ENCODE measurements at regions not wholly inside any gene's neighbourhood (a gene's known extent, or its start where the extent isn't known, plus 50 kb on each side); places are given as distances from the start of the nearest gene placed in this dataset.

DNA sequence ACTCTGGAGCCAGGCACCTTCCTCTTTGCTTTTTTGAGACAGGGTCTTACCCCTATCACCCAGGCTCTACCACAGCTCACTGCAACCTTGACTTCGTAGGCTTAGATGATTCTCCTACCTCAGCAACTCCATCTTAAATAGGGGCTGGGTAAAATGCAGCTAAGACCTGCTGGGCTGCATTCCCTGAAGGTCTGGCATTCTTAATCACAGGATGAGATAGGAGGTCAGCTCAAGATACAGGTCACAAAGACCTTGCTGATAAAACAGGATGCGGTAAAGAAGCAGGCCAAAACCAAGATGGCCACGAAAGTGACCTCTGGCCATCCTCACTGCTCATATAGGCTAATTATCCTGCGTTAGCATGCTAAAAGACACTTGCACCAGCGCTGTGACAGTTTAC is 770.8 kb upstream of the PRKX start:
- no peaks in the 10 kb centered on the region for H3K4me1 ChIP-seq (ENCODE audit: low read depth, poor library complexity, severe bottlenecking)
- no peak overlapping the region for H3K27ac ChIP-seq
- H2AFZ ChIP-seq (ENCODE audit: low read depth) = no peak overlapping the region
- no peak overlapping the region for H3K9ac ChIP-seq
- no peak overlapping the region for H3K4me3 ChIP-seq (IDR thresholded peaks at IDR 0.05; ENCODE audit: insufficient read depth, low read depth, low read length)
- H3K36me3 ChIP-seq (ENCODE audit: insufficient read depth) = no peaks in the 10 kb centered on the region
- H3K27me3 ChIP-seq (ENCODE audit: insufficient read depth, low read depth) = no peaks in the 10 kb centered on the region
- no peak overlapping the region for H3K4me2 ChIP-seq
- TF ChIP-seq, protein P1, sequence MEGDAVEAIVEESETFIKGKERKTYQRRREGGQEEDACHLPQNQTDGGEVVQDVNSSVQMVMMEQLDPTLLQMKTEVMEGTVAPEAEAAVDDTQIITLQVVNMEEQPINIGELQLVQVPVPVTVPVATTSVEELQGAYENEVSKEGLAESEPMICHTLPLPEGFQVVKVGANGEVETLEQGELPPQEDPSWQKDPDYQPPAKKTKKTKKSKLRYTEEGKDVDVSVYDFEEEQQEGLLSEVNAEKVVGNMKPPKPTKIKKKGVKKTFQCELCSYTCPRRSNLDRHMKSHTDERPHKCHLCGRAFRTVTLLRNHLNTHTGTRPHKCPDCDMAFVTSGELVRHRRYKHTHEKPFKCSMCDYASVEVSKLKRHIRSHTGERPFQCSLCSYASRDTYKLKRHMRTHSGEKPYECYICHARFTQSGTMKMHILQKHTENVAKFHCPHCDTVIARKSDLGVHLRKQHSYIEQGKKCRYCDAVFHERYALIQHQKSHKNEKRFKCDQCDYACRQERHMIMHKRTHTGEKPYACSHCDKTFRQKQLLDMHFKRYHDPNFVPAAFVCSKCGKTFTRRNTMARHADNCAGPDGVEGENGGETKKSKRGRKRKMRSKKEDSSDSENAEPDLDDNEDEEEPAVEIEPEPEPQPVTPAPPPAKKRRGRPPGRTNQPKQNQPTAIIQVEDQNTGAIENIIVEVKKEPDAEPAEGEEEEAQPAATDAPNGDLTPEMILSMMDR (conservative IDR thresholded peaks at IDR 0.05; ENCODE audit: low read depth, low read length) = no peak
- H3K79me2 ChIP-seq (ENCODE audit: insufficient read depth, low read depth) = no peaks in the 10 kb centered on the region
- H4K20me1 ChIP-seq (ENCODE audit: insufficient read depth) = no peaks in the 10 kb centered on the region

DNA sequence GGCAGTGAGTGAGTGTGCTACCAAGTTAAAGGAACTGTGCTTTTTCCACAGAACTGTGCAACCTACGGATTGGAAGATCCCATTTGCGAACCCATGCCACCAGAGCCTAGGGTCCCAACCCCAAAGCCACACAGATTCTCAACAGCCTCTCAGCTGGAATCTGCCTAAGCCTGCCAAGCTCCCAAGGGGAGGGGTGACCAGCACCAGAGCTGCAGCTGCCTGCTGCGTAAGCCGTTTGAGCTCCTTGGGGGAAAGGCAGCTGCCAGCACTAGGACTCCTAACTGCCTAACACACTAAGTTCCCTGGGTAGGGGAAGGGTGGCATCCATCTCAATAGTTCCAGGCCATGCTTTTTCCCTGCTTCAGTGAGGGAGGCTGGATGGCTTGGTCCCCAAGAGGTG is 738.1 kb upstream of the PRKX start:
- Histone ChIP-seq H3K4me2 (no peak overlapping the region), H3K4me3 (IDR thresholded peaks at IDR 0.05; ENCODE audit: insufficient read depth, low read depth, low read length) (no peak overlapping the region), H3K79me2 (ENCODE audit: insufficient read depth, low read depth) (no peaks in the 10 kb centered on the region), H3K9ac (no peak overlapping the region), H3K36me3 (ENCODE audit: insufficient read depth) (no peaks in the 10 kb centered on the region), H3K27ac (no peak overlapping the region), H3K4me1 (ENCODE audit: low read depth, poor library complexity, severe bottlenecking) (no peaks in the 10 kb centered on the region), H4K20me1 (ENCODE audit: insufficient read depth) (no peaks in the 10 kb centered on the region), H3K27me3 (ENCODE audit: insufficient read depth, low read depth) (no peaks in the 10 kb centered on the region), H2AFZ (ENCODE audit: low read depth) (no peak overlapping the region)
- TF ChIP-seq, protein P1 (conservative IDR thresholded peaks at IDR 0.05; ENCODE audit: low read depth, low read length) = no peak

DNA sequence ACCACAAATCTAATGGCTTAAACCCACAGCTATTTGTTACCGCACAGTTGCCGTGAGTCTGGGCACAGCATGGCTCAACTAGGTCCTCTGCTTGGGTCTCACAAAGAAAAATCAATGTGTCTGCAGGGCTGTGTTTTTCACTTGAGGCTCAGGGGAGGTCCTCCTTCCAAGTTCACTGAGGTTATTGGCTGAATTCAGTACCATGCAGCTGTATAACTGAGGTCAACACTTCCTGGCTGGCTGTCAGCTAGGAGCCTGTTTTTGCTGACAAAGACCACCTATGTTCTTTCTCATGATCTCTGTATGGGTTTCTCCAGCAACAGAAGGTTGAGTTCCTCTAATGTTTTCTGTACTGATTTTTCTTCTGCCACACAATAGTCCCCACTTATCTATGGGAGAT is 736.7 kb upstream of the PRKX start:
- no peaks in the 10 kb centered on the region for H3K36me3 ChIP-seq (ENCODE audit: insufficient read depth)
- no peaks in the 10 kb centered on the region for H3K27me3 ChIP-seq (ENCODE audit: insufficient read depth, low read depth)
- H3K9ac ChIP-seq = no peak overlapping the region

DNA sequence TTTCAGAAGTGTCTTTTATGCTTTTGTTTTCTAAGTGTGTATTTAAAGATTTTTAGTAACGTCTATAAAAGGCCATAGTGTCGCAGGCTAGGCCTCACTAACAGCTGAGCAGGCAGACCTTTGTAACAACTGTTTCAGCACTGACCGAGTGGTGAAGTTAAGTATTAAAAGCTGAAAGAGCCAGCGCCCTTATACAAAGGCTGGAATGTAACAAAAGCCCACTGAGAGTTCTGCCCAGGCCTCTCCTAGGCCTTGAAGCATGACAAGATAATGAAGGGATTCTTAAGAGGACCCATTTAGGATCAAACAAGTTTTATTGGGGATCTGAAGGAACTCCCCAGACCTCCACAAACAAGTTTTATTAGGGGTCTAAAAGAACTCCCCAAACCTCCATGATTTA is 722.5 kb upstream of the PRKX start:
- Histone ChIP-seq H3K4me2 (no peak overlapping the region), H3K4me3 (IDR thresholded peaks at IDR 0.05; ENCODE audit: insufficient read depth, low read depth, low read length) (no peak overlapping the region), H3K36me3 (ENCODE audit: insufficient read depth) (no peaks in the 10 kb centered on the region), H3K27ac (no peak overlapping the region), H2AFZ (ENCODE audit: low read depth) (no peak overlapping the region), H3K9ac (no peak overlapping the region), H3K27me3 (ENCODE audit: insufficient read depth, low read depth) (no peaks in the 10 kb centered on the region), H3K79me2 (ENCODE audit: insufficient read depth, low read depth) (no peaks in the 10 kb centered on the region), H4K20me1 (ENCODE audit: insufficient read depth) (no peaks in the 10 kb centered on the region), H3K4me1 (ENCODE audit: low read depth, poor library complexity, severe bottlenecking) (no peaks in the 10 kb centered on the region)
- TF ChIP-seq, protein P1 (conservative IDR thresholded peaks at IDR 0.05; ENCODE audit: low read depth, low read length) = no peak

More for the DNA sequence above, 736.7 kb upstream of the PRKX start:
- Histone ChIP-seq H3K79me2 (ENCODE audit: insufficient read depth, low read depth) (no peaks in the 10 kb centered on the region), H3K4me2 (no peak overlapping the region), H3K4me3 (IDR thresholded peaks at IDR 0.05; ENCODE audit: insufficient read depth, low read depth, low read length) (no peak overlapping the region), H4K20me1 (ENCODE audit: insufficient read depth) (no peaks in the 10 kb centered on the region), H3K4me1 (ENCODE audit: low read depth, poor library complexity, severe bottlenecking) (no peaks in the 10 kb centered on the region), H2AFZ (ENCODE audit: low read depth) (no peak overlapping the region), H3K27ac (no peak overlapping the region)
- TF ChIP-seq, protein P1 (conservative IDR thresholded peaks at IDR 0.05; ENCODE audit: low read depth, low read length) = no peak
